ENCODE measurements at regions not wholly inside any gene's neighbourhood (a gene's known extent, or its start where the extent isn't known, plus 50 kb on each side); places are given as distances from the start of the nearest gene placed in this dataset.
"Not testable (repeated sequence)": the region's sequence is repeated elsewhere in the genome, so short reads cannot be mapped to it uniquely, and the experiment has no call there.

DNA sequence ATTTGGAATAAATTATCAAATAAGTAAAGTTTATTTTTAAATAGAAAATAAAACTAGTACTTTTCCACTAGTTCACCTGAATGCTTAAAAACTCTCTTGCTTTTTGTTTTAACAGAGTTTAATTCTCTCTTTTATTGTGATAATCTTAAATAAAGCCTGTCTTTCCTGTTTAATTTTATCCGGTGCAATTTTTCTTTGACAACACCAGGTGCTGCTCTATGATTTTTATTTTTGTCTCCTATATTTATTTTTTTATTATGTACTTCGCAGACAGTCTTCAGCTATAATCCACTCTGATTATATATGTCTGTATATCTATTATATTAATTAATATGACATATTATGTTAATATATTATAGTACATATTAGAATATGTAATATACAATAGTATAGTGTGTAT lies 1293.0 kb upstream of the EPHA6 start:
- in situ Hi-C loops (cut with HindIII; ENCODE audit: low pct_unique_long_range_greater_than_20kb, low sequenced_read_pairs) = no loop called here
- peak in 1 of 2 experiments; percentile 20 for DNase-seq (ENCODE audit: low read depth in 1 of 2, low spot score in 1 of 2)
- no peak for TF ChIP-seq JUND (IDR thresholded peaks at IDR 0.05; ENCODE audit: low read depth)

DNA sequence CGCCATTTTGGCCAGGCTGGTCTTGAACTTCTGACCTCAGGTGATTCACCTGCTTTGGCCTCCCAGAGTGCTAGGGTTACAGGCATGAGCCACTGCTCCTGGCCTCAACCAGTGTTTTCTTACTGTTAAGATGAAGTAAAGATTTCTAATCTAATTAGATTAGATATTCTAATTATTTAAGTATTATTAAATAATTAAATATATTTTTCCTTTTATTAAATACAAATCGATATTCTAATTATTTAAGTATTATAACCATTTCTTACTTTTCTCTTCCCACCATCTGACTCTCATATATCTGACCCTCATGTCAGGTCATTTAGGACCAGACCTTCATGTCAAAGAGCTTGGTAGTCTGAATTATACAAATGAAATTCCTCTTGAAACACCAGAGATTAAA lies 1291.9 kb upstream of the EPHA6 start:
- in situ Hi-C loops (cut with HindIII; ENCODE audit: low pct_unique_long_range_greater_than_20kb, low sequenced_read_pairs) = no loop called here
- TF ChIP-seq JUND (IDR thresholded peaks at IDR 0.05; ENCODE audit: low read depth) = no peak
- DNase-seq (ENCODE audit: low read depth in 1 of 2, low spot score in 1 of 2) = no peak

DNA sequence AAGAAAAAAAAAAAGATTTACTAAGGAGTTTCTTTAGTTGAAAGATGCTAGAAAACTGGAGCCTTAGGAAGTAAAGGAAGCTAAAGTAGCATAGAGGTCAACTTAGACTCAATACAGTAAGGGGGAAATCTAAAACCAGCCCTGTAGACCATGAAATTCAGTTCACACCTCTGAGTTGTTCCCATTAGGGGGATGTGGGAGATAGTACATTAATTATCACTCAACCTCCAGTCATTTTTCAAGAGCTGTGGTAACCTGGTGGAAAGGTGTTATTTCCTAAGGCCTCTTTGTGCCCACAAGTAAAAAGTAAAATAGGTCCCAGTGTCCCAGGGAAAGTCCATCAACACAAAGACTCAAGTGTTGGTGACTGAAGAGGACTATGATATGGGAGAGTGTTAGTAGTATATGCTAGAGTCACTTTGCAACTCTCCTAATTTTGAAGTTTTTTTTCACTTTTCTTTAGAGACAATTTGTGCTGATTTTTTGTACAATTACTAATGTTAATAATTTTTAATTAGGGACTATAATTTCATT lies 1274.4 kb upstream of the EPHA6 start:
- DNase-seq (ENCODE audit: low read depth in 1 of 2, low spot score in 1 of 2) = no peak
- in situ Hi-C loops (cut with HindIII; ENCODE audit: low pct_unique_long_range_greater_than_20kb, low sequenced_read_pairs) = no loop called here
- TF ChIP-seq JUND (IDR thresholded peaks at IDR 0.05; ENCODE audit: low read depth) = no peak

DNA sequence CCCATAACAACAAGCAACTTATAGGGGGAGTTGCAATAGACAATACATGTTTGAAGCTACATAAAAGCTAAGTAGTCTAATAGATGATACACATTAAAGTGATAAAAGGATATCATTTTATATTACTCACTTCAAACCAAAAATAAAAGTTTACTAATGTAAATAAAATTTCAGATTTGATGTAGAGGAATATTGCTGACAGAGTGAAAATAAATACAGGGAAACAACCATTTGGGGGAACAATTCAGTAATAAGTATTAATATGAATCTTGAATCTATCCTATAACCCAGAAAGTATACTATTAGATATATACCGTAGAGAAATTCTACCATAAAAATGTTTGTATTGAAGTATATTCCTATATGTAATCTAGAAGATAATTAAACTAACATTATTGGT lies 1248.9 kb upstream of the EPHA6 start:
- TF ChIP-seq JUND (IDR thresholded peaks at IDR 0.05; ENCODE audit: low read depth) = no peak
- DNase-seq (ENCODE audit: low read depth in 1 of 2, low spot score in 1 of 2) = no peak
- in situ Hi-C loops (cut with HindIII; ENCODE audit: low pct_unique_long_range_greater_than_20kb, low sequenced_read_pairs) = no loop called here

DNA sequence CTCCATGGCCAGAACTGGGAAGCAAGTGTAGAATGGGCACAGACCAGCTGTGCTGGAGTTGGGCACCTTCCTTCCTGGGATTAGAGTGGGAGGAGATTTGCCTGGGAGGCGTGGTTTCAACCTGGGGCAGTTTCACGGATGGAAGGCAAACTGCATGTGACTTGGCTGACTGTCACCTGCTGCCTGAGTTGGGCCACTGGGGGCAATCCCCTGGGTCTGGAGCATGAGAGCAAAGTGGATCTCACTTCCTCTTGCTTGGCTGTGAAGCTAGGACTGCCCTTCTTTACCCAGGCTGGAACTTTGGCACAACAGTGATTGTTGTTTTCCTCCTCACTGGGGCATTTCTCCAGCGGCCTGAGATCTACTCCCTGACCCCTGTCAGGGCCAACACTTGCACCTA lies 1247.0 kb upstream of the EPHA6 start:
- TF ChIP-seq JUND (IDR thresholded peaks at IDR 0.05; ENCODE audit: low read depth) = no peak
- DNase-seq (ENCODE audit: low read depth in 1 of 2, low spot score in 1 of 2) = no peak
- in situ Hi-C loops (cut with HindIII; ENCODE audit: low pct_unique_long_range_greater_than_20kb, low sequenced_read_pairs) = no loop called here

DNA sequence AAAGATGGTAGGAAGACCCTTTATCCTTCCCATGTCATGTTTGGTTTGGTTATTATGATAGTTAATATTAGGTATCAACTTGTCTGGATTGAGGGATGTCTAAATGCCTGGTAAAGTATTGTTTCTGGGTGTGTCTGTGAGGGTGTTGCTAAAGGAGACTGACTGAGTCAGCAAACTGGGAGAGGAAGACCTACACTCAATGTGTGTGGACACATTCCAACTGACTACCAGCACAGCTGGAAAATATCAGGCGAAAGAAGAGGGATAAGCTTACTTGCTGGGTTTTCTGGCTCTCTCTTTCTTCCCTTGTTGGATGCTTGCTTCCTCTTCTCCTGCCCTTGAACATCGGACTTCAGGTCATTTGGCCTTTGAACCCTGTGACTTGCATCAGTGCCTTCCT lies 1227.6 kb upstream of the EPHA6 start:
- DNase-seq (ENCODE audit: low read depth in 1 of 2, low spot score in 1 of 2) = no peak

DNA sequence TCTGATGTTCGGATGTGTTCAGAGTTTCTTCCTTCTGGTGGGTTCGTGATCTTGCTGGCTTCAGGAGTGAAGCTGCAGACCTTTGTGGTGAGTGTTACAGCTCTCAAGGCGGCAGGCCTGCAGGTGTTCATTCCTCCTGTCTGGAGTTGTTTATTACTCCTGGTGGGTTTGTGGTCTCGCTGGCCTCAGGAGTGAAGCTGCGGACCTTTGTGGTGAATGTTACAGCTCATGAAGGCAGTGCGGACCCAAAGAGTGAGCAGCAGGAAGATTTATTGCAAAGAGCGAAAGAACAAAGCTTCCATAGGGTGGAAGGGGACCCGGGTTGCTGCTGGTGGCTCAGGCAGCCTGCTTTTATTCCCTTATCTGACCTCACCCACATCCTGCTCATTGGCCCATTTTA lies 1226.8 kb upstream of the EPHA6 start:
- in situ Hi-C loops (cut with HindIII; ENCODE audit: low pct_unique_long_range_greater_than_20kb, low sequenced_read_pairs); DNase-seq (ENCODE audit: low read depth in 1 of 2, low spot score in 1 of 2): not testable (repeated sequence)

More for the DNA sequence above, 1227.6 kb upstream of the EPHA6 start:
- in situ Hi-C loops (cut with HindIII; ENCODE audit: low pct_unique_long_range_greater_than_20kb, low sequenced_read_pairs) = no loop called here
- TF ChIP-seq JUND (IDR thresholded peaks at IDR 0.05; ENCODE audit: low read depth) = no peak

DNA sequence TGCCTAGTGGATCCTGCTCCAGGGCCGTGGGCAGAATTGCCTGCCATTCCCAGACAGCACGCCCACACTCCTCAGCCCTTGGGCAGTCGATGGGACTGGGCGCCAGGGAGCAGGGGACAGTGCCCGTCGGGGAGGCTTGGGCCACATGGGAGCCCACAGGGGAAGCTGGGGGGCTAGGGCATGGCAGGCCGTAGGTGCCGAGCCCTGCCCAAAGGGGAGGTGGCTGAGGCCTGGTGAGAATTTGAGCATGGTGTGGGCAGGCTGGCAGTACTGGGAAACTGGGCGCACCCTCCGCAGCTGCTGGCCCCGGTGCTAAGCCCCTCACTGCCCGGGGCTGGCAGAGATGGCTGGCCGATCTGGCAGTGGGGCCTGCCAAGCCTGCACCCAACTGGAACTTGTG lies 1225.9 kb upstream of the EPHA6 start:
- in situ Hi-C loops (cut with HindIII; ENCODE audit: low pct_unique_long_range_greater_than_20kb, low sequenced_read_pairs) = no loop called here
- DNase-seq (ENCODE audit: low read depth in 1 of 2, low spot score in 1 of 2) = no peak
- no peak for TF ChIP-seq JUND (IDR thresholded peaks at IDR 0.05; ENCODE audit: low read depth)

DNA sequence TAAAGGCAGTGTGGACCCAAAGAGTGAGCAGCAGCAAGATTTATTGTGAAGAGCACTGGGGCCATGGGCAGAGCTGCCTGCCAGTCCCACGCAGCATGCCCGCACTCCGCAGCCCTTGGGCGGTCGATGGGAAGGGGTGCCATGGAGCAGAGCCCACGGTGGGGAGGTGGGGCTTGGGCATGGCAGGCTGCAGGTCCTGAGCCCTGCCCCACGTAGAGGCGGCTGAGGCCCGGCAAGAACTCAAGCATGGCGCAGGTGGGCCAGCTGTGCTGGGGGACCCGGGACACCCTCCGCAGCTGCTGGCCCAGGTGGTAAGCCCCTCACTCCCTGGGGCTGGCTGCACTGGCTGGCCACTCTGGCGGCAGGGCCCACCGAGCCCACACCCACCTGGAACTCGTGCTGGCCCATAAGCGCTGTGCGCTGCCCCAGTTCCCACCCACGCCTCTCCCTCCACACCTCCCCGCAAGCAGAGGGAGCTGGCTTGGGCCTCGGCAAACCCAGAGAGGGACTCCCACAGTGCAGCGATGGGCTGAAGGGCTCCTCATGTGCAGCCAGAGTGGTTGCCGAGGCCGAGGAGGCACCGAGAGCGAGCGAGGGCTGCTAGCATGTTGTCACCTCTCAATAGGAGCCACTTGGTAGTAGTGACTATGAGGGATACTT lies 1218.8 kb upstream of the EPHA6 start:
- DNase-seq (ENCODE audit: low read depth in 1 of 2, low spot score in 1 of 2) = no peak
- in situ Hi-C loops (cut with HindIII; ENCODE audit: low pct_unique_long_range_greater_than_20kb, low sequenced_read_pairs) = no loop called here
- TF ChIP-seq JUND (IDR thresholded peaks at IDR 0.05; ENCODE audit: low read depth) = no peak

DNA sequence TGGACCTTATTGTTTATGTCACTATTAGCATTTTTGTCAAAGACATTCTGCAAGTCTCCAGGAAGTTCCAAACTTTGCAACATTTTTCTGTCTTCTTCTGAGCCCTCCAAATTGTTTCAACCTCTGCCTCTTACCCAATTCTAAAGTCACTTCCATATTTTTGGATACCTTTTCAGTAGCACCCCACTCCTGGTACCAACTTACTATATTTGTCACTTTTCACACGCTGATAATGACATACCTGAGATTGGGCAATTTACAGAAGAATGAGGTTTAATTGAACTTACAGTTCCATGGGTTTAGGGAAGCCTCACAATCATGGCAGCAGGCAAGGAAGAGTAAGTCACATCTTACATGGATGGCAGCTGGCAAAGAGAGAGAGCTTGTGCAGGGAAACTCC lies 1206.5 kb upstream of the EPHA6 start:
- TF ChIP-seq JUND (IDR thresholded peaks at IDR 0.05; ENCODE audit: low read depth) = no peak
- in situ Hi-C loops (cut with HindIII; ENCODE audit: low pct_unique_long_range_greater_than_20kb, low sequenced_read_pairs) = no loop called here
- DNase-seq (ENCODE audit: low read depth in 1 of 2, low spot score in 1 of 2) = no peak

DNA sequence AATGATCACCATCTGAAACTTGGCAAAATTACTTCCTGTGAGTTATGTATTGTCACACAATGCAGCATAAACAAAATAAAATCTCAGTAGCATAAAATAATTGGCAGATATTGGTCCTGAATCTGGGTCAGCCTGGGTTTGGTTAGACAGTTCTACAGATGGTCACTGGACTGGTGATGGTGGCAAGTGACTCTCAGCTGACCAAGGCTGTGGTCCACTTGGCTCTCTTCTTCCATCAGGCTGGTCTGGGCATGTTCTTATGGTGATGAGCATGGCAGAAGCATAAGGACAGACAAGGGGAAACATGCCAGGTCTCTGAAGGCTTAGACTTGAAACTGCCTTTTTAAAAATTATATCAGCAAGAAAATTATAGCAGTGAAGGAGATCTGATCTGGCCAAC lies 1205.0 kb upstream of the EPHA6 start:
- DNase-seq (ENCODE audit: low read depth in 1 of 2, low spot score in 1 of 2) = no peak
- in situ Hi-C loops (cut with HindIII; ENCODE audit: low pct_unique_long_range_greater_than_20kb, low sequenced_read_pairs) = no loop called here
- TF ChIP-seq JUND (IDR thresholded peaks at IDR 0.05; ENCODE audit: low read depth) = no peak

DNA sequence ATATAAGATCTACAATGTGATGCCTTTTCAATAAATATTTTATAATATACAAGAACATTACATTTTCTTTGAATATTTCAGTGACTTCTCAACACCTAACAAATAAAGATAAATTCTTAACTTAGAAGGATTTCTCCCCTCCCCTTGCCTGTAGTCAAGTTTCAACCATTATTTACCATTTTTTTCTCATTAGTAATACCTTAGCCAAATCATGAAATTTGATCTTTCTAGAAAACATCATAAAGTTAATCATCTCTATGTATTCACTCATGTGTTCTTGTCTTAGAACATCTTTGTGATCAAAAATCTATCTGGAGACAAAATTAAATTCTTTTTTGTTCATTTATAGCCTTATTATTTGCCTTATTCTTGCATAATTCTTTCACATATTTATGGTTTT lies 1201.8 kb upstream of the EPHA6 start:
- no peak for DNase-seq (ENCODE audit: low read depth in 1 of 2, low spot score in 1 of 2)
- in situ Hi-C loops (cut with HindIII; ENCODE audit: low pct_unique_long_range_greater_than_20kb, low sequenced_read_pairs) = no loop called here
- TF ChIP-seq JUND (IDR thresholded peaks at IDR 0.05; ENCODE audit: low read depth) = no peak

DNA sequence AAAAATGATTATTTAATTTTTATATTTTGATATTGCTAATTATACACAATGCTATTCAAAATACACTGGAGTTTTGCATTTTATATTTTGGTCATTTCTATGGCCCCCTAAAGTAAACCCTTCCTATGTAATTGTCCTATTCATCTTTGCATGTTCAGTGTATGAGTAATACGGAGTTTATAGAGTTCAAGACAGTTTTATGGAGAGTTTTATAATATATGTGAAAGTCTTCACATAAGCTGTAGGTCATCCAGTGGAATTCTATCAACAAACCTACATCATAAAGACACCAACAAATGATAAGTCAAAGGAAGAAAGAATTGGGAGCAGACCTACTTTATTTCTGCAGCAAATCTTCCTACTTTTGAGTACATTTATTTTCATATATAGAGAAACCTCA lies 1200.4 kb upstream of the EPHA6 start:
- no peak for TF ChIP-seq JUND (IDR thresholded peaks at IDR 0.05; ENCODE audit: low read depth)
- DNase-seq (ENCODE audit: low read depth in 1 of 2, low spot score in 1 of 2) = no peak
- in situ Hi-C loops (cut with HindIII; ENCODE audit: low pct_unique_long_range_greater_than_20kb, low sequenced_read_pairs) = no loop called here

All from T47D (cell line).